IgD-negative memory B cell (primary cell): ENCODE measurements at regions not wholly inside any gene's neighbourhood (a gene's known extent, or its start where the extent isn't known, plus 50 kb on each side); places are given as distances from the start of the nearest gene placed in this dataset.

Source experiments
- H3K27ac Mint-ChIP-seq, 3 donors: one replicate each; pipeline ENCODE4 v1.8.0; 2020 to 2022; ENCODE audit warnings: mild to moderate bottlenecking in 3 of 3, mixed read lengths in 3 of 3, moderate library complexity in 1 of 3
- H3K27me3 Mint-ChIP-seq: one replicate; pipeline ENCODE4 v1.8.0; 2021; ENCODE audit warnings: mixed read lengths
- H3K36me3 Mint-ChIP-seq: one replicate; pipeline ENCODE4 v1.8.0; 2020; ENCODE audit warnings: mild to moderate bottlenecking, mixed read lengths
- H3K4me1 Mint-ChIP-seq, 3 donors: one replicate each; pipeline ENCODE4 v1.8.0; 2020 to 2022; ENCODE audit warnings: mixed read lengths in 3 of 3, mild to moderate bottlenecking in 1 of 3
- H3K4me3 Mint-ChIP-seq, 4 donors: one replicate each; pipeline ENCODE4 v1.8.0; 2020 to 2022; ENCODE audit warnings: mild to moderate bottlenecking in 4 of 4, mixed read lengths in 4 of 4, moderate library complexity in 3 of 4
- H3K9me3 Mint-ChIP-seq, 3 donors: one replicate each; pipeline ENCODE4 v1.8.0; 2020 to 2021; ENCODE audit warnings: mixed read lengths in 3 of 3, mild to moderate bottlenecking in 1 of 3

- Mint-ChIP-seq H3K4me3 (no peak overlapping the region), H3K36me3 (no peaks in the 10 kb centered on the region), H3K27me3 (no peaks in the 10 kb centered on the region), H3K4me1 (no peaks in the 10 kb centered on the region), H3K27ac (no peak overlapping the region), H3K9me3 (no peaks in the 10 kb centered on the region)
Observed at GRCh38 chr2:163469561-163469962, 266.2 kb downstream of the FIGN start.

- Mint-ChIP-seq H3K27ac (no peak overlapping the region), H3K4me1 (no peaks in the 10 kb centered on the region), H3K4me3 (no peak overlapping the region), H3K9me3 (no peaks in the 10 kb centered on the region), H3K36me3 (no peaks in the 10 kb centered on the region), H3K27me3 (no peaks in the 10 kb centered on the region)
Observed at GRCh38 chr2:163467251-163467630, 268.6 kb downstream of the FIGN start.

- no peak overlapping the region for H3K27ac Mint-ChIP-seq
- H3K27me3 Mint-ChIP-seq: no peaks in the 10 kb centered on the region
- no peaks in the 10 kb centered on the region for H3K9me3 Mint-ChIP-seq
- no peak overlapping the region for H3K4me3 Mint-ChIP-seq
- H3K4me1 Mint-ChIP-seq: no peaks in the 10 kb centered on the region
- H3K36me3 Mint-ChIP-seq: no peaks in the 10 kb centered on the region
Observed at GRCh38 chr2:163466331-163467250, 269.2 kb downstream of the FIGN start.

- Mint-ChIP-seq H3K4me3 (no peak overlapping the region), H3K4me1 (no peaks in the 10 kb centered on the region), H3K27me3 (no peaks in the 10 kb centered on the region), H3K9me3 (no peaks in the 10 kb centered on the region), H3K27ac (no peak overlapping the region), H3K36me3 (no peaks in the 10 kb centered on the region)
Observed at GRCh38 chr2:163465440-163465839, 270.4 kb downstream of the FIGN start.

GRCh38 chr2:163463411-163463810 is 272.4 kb downstream of the FIGN start:
- Mint-ChIP-seq H3K4me3 (peak overlapping the region in 1 of 4 donors; percentile 57), H3K36me3 (no peaks in the 10 kb centered on the region), H3K9me3 (no peaks in the 10 kb centered on the region), H3K27ac (no peak overlapping the region), H3K27me3 (no peaks in the 10 kb centered on the region), H3K4me1 (no peaks in the 10 kb centered on the region)

GRCh38 chr2:163462993-163463392 is 272.8 kb downstream of the FIGN start:
- no peaks in the 10 kb centered on the region for H3K9me3 Mint-ChIP-seq
- peak overlapping the region in 1 of 4 donors; percentile 57 for H3K4me3 Mint-ChIP-seq
- H3K27me3 Mint-ChIP-seq: no peaks in the 10 kb centered on the region
- no peak overlapping the region for H3K27ac Mint-ChIP-seq
- no peaks in the 10 kb centered on the region for H3K36me3 Mint-ChIP-seq
- H3K4me1 Mint-ChIP-seq: no peaks in the 10 kb centered on the region

DNA sequence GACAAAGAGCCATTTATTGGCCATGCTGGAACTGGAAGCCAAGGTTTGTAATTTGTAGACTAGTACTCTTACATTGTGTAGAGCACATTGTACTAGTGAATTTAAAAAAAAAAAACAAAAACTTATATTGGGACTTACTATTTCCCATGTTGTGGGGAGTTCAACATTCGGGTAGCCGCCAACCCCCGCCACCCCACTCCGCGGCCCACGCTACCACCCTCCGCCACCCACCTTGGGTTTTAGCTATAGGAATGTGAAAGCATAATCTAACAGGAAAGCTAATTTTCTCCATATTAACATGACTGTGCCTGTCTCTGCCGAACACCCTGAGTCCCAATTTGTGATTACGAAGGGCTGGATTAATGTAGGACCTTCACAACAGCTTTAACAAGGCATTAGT is 275.8 kb downstream of the FIGN start:
- H3K4me1 Mint-ChIP-seq: no peaks in the 10 kb centered on the region
- H3K27ac Mint-ChIP-seq: no peak overlapping the region
- no peaks in the 10 kb centered on the region for H3K27me3 Mint-ChIP-seq
- peaks cover 0 to 2% (median 0%) of the 10 kb centered on the region in 3 donors for H3K9me3 Mint-ChIP-seq
- H3K4me3 Mint-ChIP-seq: no peak overlapping the region
- H3K36me3 Mint-ChIP-seq: no peaks in the 10 kb centered on the region

GRCh38 chr2:163456953-163457743 is 278.7 kb downstream of the FIGN start:
- H3K4me1 Mint-ChIP-seq: no peaks in the 10 kb centered on the region
- H3K9me3 Mint-ChIP-seq: peaks cover 0 to 2% (median 0%) of the 10 kb centered on the region in 3 donors
- no peak overlapping the region for H3K4me3 Mint-ChIP-seq
- no peaks in the 10 kb centered on the region for H3K27me3 Mint-ChIP-seq
- H3K27ac Mint-ChIP-seq: no peak overlapping the region
- H3K36me3 Mint-ChIP-seq: no peaks in the 10 kb centered on the region

GRCh38 chr2:163455815-163456214 is 280.0 kb downstream of the FIGN start:
- Mint-ChIP-seq H3K36me3 (no peaks in the 10 kb centered on the region), H3K4me1 (no peaks in the 10 kb centered on the region), H3K27ac (no peak overlapping the region), H3K9me3 (peaks cover 0 to 2% (median 0%) of the 10 kb centered on the region in 3 donors), H3K27me3 (no peaks in the 10 kb centered on the region), H3K4me3 (no peak overlapping the region)

GRCh38 chr2:163453920-163454319 is 281.9 kb downstream of the FIGN start:
- Mint-ChIP-seq H3K9me3 (peaks cover 0 to 2% (median 0%) of the 10 kb centered on the region in 3 donors), H3K4me1 (no peaks in the 10 kb centered on the region), H3K4me3 (no peak overlapping the region), H3K27ac (no peak overlapping the region), H3K36me3 (no peaks in the 10 kb centered on the region), H3K27me3 (no peaks in the 10 kb centered on the region)

- H3K27ac Mint-ChIP-seq: no peak overlapping the region
- H3K36me3 Mint-ChIP-seq: no peaks in the 10 kb centered on the region
- H3K4me3 Mint-ChIP-seq: no peak overlapping the region
- H3K4me1 Mint-ChIP-seq: no peaks in the 10 kb centered on the region
- H3K9me3 Mint-ChIP-seq: peaks cover 0 to 1% (median 0%) of the 10 kb centered on the region in 3 donors
- H3K27me3 Mint-ChIP-seq: no peaks in the 10 kb centered on the region
Observed at GRCh38 chr2:163441603-163442002, 294.2 kb downstream of the FIGN start.

DNA sequence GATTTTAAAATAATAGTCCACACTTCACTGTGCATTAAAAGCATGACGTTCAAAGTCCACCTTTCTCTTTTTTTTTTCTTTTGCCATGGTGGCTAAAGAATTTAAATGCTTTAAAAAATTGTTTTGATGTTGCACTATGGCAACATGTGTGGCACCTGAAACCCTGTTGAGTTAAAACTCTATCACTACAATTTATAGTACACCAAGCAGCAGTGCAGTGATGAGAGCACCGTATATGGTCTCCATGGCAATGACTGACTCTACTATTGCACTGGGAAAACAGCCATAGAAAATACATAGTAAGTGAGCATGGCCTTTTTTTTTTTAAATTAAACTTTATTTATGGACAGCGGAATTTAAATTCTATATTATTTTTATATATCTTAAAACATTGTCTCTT is 298.8 kb downstream of the FIGN start:
- no peak overlapping the region for H3K27ac Mint-ChIP-seq
- no peaks in the 10 kb centered on the region for H3K36me3 Mint-ChIP-seq
- no peak overlapping the region for H3K4me3 Mint-ChIP-seq
- H3K27me3 Mint-ChIP-seq: no peaks in the 10 kb centered on the region
- peaks cover 0 to 1% (median 0%) of the 10 kb centered on the region in 3 donors for H3K4me1 Mint-ChIP-seq
- peaks cover 0 to 1% (median 0%) of the 10 kb centered on the region in 3 donors for H3K9me3 Mint-ChIP-seq

GRCh38 chr2:163428187-163428586 is 307.6 kb downstream of the FIGN start:
- Mint-ChIP-seq H3K27ac (no peak overlapping the region), H3K9me3 (peaks cover 0 to 8% (median 3%) of the 10 kb centered on the region in 3 donors), H3K4me3 (no peak overlapping the region), H3K27me3 (no peaks in the 10 kb centered on the region), H3K4me1 (no peaks in the 10 kb centered on the region), H3K36me3 (no peaks in the 10 kb centered on the region)

- no peak overlapping the region for H3K4me3 Mint-ChIP-seq
- H3K27me3 Mint-ChIP-seq: no peaks in the 10 kb centered on the region
- H3K36me3 Mint-ChIP-seq: no peaks in the 10 kb centered on the region
- no peak overlapping the region for H3K27ac Mint-ChIP-seq
- peaks cover 7 to 8% (median 8%) of the 10 kb centered on the region in 3 donors for H3K4me1 Mint-ChIP-seq
- peaks cover 0 to 9% (median 4%) of the 10 kb centered on the region in 3 donors for H3K9me3 Mint-ChIP-seq
Observed at GRCh38 chr2:163420604-163421003, 315.2 kb downstream of the FIGN start.

GRCh38 chr2:163419000-163419830 is 316.6 kb downstream of the FIGN start:
- H3K36me3 Mint-ChIP-seq: no peaks in the 10 kb centered on the region
- H3K9me3 Mint-ChIP-seq: peaks cover 0 to 13% (median 2%) of the 10 kb centered on the region in 3 donors
- H3K4me1 Mint-ChIP-seq: peaks cover 12 to 13% (median 12%) of the 10 kb centered on the region in 3 donors
- no peaks in the 10 kb centered on the region for H3K27me3 Mint-ChIP-seq
- H3K4me3 Mint-ChIP-seq: no peak overlapping the region
- H3K27ac Mint-ChIP-seq: no peak overlapping the region
